ENCODE measurements at regions not wholly inside any gene's neighbourhood (a gene's known extent, or its start where the extent isn't known, plus 50 kb on each side); places are given as distances from the start of the nearest gene placed in this dataset.

DNA sequence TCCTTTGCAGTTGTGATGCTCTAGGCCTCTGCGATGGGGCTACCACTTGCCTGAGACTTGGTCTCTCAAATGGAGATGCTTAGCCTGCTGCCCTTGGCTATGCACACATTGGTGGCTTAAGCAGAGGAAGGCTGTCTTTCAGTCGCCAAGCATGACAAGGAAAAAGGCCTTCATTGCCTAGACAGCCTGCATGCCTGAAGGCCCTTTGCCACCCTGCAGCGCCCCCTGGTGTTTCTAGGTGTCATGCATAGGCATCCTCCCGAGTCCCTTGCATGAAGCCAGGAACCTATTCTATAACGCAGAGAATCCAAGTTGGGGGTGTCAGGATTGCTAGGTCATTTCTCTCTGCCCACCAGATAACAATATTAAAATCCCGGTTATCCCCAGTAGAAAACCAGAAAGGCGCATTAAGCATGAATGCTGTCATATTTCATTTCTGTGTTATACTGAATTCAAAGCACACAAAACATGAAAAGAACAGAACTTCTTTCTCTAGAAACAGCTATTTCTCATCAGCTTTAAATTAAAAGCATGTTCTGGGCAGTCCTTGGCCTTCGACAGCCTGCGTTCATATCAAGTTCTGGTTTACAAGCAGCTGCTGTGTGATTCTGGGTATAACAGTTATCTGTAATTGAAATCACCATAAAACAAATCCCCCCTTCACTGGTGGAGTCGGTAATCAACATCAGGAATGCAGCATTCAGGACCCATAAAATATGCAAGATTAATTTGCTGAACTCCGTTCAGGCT lies 59.7 kb upstream of the TRPC7 start:
- TF ChIP-seq MAZ (IDR thresholded peaks at IDR 0.05; ENCODE audit: borderline replicate concordance, low read depth, low read length) (no peak), POLR2A (IDR thresholded peaks at IDR 0.05; ENCODE audit: low read depth, low read length) (no peak), MXI1 (IDR thresholded peaks at IDR 0.05; ENCODE audit: borderline replicate concordance, low read depth, low read length) (no peak), FOS (IDR thresholded peaks at IDR 0.05; ENCODE audit: low read depth, low read length) (no peak), RCOR1 (IDR thresholded peaks at IDR 0.05; ENCODE audit: insufficient replicate concordance, low read length) (no peak)
- TF ChIP-seq, protein P1, sequence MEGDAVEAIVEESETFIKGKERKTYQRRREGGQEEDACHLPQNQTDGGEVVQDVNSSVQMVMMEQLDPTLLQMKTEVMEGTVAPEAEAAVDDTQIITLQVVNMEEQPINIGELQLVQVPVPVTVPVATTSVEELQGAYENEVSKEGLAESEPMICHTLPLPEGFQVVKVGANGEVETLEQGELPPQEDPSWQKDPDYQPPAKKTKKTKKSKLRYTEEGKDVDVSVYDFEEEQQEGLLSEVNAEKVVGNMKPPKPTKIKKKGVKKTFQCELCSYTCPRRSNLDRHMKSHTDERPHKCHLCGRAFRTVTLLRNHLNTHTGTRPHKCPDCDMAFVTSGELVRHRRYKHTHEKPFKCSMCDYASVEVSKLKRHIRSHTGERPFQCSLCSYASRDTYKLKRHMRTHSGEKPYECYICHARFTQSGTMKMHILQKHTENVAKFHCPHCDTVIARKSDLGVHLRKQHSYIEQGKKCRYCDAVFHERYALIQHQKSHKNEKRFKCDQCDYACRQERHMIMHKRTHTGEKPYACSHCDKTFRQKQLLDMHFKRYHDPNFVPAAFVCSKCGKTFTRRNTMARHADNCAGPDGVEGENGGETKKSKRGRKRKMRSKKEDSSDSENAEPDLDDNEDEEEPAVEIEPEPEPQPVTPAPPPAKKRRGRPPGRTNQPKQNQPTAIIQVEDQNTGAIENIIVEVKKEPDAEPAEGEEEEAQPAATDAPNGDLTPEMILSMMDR (conservative IDR thresholded peaks at IDR 0.05; ENCODE audit: low read depth, low read length) = peak; percentile 61
- TF ChIP-seq, protein P2, sequence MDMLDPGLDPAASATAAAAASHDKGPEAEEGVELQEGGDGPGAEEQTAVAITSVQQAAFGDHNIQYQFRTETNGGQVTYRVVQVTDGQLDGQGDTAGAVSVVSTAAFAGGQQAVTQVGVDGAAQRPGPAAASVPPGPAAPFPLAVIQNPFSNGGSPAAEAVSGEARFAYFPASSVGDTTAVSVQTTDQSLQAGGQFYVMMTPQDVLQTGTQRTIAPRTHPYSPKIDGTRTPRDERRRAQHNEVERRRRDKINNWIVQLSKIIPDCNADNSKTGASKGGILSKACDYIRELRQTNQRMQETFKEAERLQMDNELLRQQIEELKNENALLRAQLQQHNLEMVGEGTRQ (IDR thresholded peaks at IDR 0.05; ENCODE audit: low read depth, low read length) = no peak

All from IMR-90 (cell line).